ENCODE measurements at regions not wholly inside any gene's neighbourhood (a gene's known extent, or its start where the extent isn't known, plus 50 kb on each side); places are given as distances from the start of the nearest gene placed in this dataset.

GRCh38 chr12:63090716-63091115 is 60.3 kb downstream of the AVPR1A start:
- no peak for TF ChIP-seq MYC (IDR thresholded peaks at IDR 0.05; ENCODE audit: low read depth, low read length)
- TF ChIP-seq MAX (IDR thresholded peaks at IDR 0.05; ENCODE audit: insufficient read depth, insufficient read length) = no peak
- no peak for TF ChIP-seq FOS (IDR thresholded peaks at IDR 0.05; ENCODE audit: borderline replicate concordance, insufficient read depth, low read length)
- TF ChIP-seq POLR2A (IDR thresholded peaks at IDR 0.05; ENCODE audit: low read depth, low read length) = no peak
- TF ChIP-seq GATA2 (IDR thresholded peaks at IDR 0.05; ENCODE audit: insufficient read depth, insufficient read length, low read depth, low read length) = no peak
- dilution Hi-C loops (cut with MboI; ENCODE audit: extremely low pct_ligation_motif_present, low sequenced_read_pairs) = no loop called here
- DNase-seq (ENCODE audit: low read depth, low spot score) = no peak
- no peaks in the 10 kb centered on the region for H3K36me3 ChIP-seq (ENCODE audit: control insufficient read depth in 2 of 2, extremely low read depth in 1 of 2, insufficient read depth in 2 of 2, low read length in 2 of 2)
- no peaks in the 10 kb centered on the region for H3K9me3 ChIP-seq (replicated peaks; ENCODE audit: control insufficient read depth, insufficient read depth, low read length)
- no TSS peak for BruUV-seq (replicated peaks)
- no peak overlapping the region for H2AFZ ChIP-seq (ENCODE audit: low read depth, low read length)
- H3K79me2 ChIP-seq (ENCODE audit: control insufficient read depth, insufficient read depth, low read length) = no peaks in the 10 kb centered on the region
- H3K4me2 ChIP-seq (ENCODE audit: insufficient read depth, low read length) = no peak overlapping the region
- POLR2A ChIA-PET = no interaction called here
- H3K4me3 ChIP-seq (replicated peaks in 1 of 3; ENCODE audit: insufficient read depth in 1 of 3, low read depth in 1 of 3, low read length in 3 of 3) = no peak overlapping the region
- H3K9me1 ChIP-seq (replicated peaks; ENCODE audit: control insufficient read depth, extremely low read depth, insufficient read depth, low read length) = no peaks in the 10 kb centered on the region
- intact Hi-C loops (cut with micrococcal nuclease) = no loop called here
- H3K9ac ChIP-seq (replicated peaks; ENCODE audit: extremely low read depth, insufficient read depth, low read length) = no peak overlapping the region
- no peaks in the 10 kb centered on the region for H4K20me1 ChIP-seq (replicated peaks; ENCODE audit: control insufficient read depth, extremely low read depth, insufficient read depth, low read length)
- peaks cover 0 to 2% of the 10 kb centered on the region in 2 experiments for H3K27me3 ChIP-seq (ENCODE audit: control insufficient read depth in 2 of 2, insufficient read depth in 2 of 2, low read length in 2 of 2)
- CTCF ChIA-PET = no interaction called here
- no peak for FAIRE-seq
- H3K4me1 ChIP-seq (ENCODE audit: control insufficient read depth, extremely low read depth, insufficient read depth, low read length) = no peaks in the 10 kb centered on the region
- H3K27ac ChIP-seq (ENCODE audit: insufficient read depth, low read depth, low read length) = no peak overlapping the region

GRCh38 chr12:63086149-63086915 is 64.7 kb downstream of the AVPR1A start:
- dilution Hi-C loops (cut with MboI; ENCODE audit: extremely low pct_ligation_motif_present, low sequenced_read_pairs) (no loop called here), intact Hi-C loops (cut with micrococcal nuclease) (no loop called here)
- ChIA-PET POLR2A (no interaction called here), CTCF (no interaction called here)
- Histone ChIP-seq H3K9me1 (replicated peaks; ENCODE audit: control insufficient read depth, extremely low read depth, insufficient read depth, low read length) (no peaks in the 10 kb centered on the region), H3K9ac (replicated peaks; ENCODE audit: extremely low read depth, insufficient read depth, low read length) (no peak overlapping the region), H4K20me1 (replicated peaks; ENCODE audit: control insufficient read depth, extremely low read depth, insufficient read depth, low read length) (no peaks in the 10 kb centered on the region), H2AFZ (ENCODE audit: low read depth, low read length) (no peak overlapping the region), H3K36me3 (ENCODE audit: control insufficient read depth in 2 of 2, extremely low read depth in 1 of 2, insufficient read depth in 2 of 2, low read length in 2 of 2) (no peaks in the 10 kb centered on the region), H3K79me2 (ENCODE audit: control insufficient read depth, insufficient read depth, low read length) (no peaks in the 10 kb centered on the region), H3K27me3 (ENCODE audit: control insufficient read depth in 2 of 2, insufficient read depth in 2 of 2, low read length in 2 of 2) (peaks cover 4 to 5% of the 10 kb centered on the region in 2 experiments), H3K9me3 (replicated peaks; ENCODE audit: control insufficient read depth, insufficient read depth, low read length) (no peaks in the 10 kb centered on the region), H3K4me2 (ENCODE audit: insufficient read depth, low read length) (no peak overlapping the region), H3K4me3 (replicated peaks in 1 of 3; ENCODE audit: insufficient read depth in 1 of 3, low read depth in 1 of 3, low read length in 3 of 3) (no peak overlapping the region), H3K27ac (ENCODE audit: insufficient read depth, low read depth, low read length) (no peak overlapping the region), H3K4me1 (ENCODE audit: control insufficient read depth, extremely low read depth, insufficient read depth, low read length) (no peaks in the 10 kb centered on the region)
- no TSS peak for BruUV-seq (replicated peaks)
- no peak for TF ChIP-seq POLR2AphosphoS5 (IDR thresholded peaks at IDR 0.05; ENCODE audit: insufficient read depth, low read depth, low read length)
- no peak for TF ChIP-seq FOS (IDR thresholded peaks at IDR 0.05; ENCODE audit: borderline replicate concordance, insufficient read depth, low read length)
- TF ChIP-seq JUN (IDR thresholded peaks at IDR 0.05; ENCODE audit: borderline replicate concordance, insufficient read depth, insufficient read length, low read depth) = no peak
- TF ChIP-seq EZH2 (IDR thresholded peaks at IDR 0.05; ENCODE audit: borderline replicate concordance, low read depth, low read length, severe bottlenecking) = no peak
- no peak for TF ChIP-seq CTCF (IDR thresholded peaks at IDR 0.05; ENCODE audit: extremely low read depth in 1 of 2, insufficient read depth in 1 of 2, low read depth in 1 of 2, low read length in 2 of 2)
- no peak for TF ChIP-seq MYC (IDR thresholded peaks at IDR 0.05; ENCODE audit: low read depth, low read length)
- TF ChIP-seq GATA2 (IDR thresholded peaks at IDR 0.05; ENCODE audit: insufficient read depth, insufficient read length, low read depth, low read length) = no peak
- TF ChIP-seq POLR2A (IDR thresholded peaks at IDR 0.05; ENCODE audit: low read depth, low read length) = no peak
- no peak for TF ChIP-seq MAX (IDR thresholded peaks at IDR 0.05; ENCODE audit: insufficient read depth, insufficient read length)
- FAIRE-seq (no peak), DNase-seq (ENCODE audit: low read depth, low spot score) (no peak)

Data from endothelial cell of umbilical vein (primary cell).